ENCODE measurements at regions not wholly inside any gene's neighbourhood (a gene's known extent, or its start where the extent isn't known, plus 50 kb on each side); places are given as distances from the start of the nearest gene placed in this dataset.

- Histone ChIP-seq H3K4me3 (no peak overlapping the region), H3K36me3 (no peaks in the 10 kb centered on the region), H3K4me1 (no peaks in the 10 kb centered on the region), H3K27me3 (no peaks in the 10 kb centered on the region), H3K27ac (no peak overlapping the region), H3K9me3 (no peaks in the 10 kb centered on the region)
- no peak for TF ChIP-seq POLR2AphosphoS5 (IDR thresholded peaks at IDR 0.05)
- no peak for TF ChIP-seq CTCF (IDR thresholded peaks at IDR 0.05)
- TF ChIP-seq EP300 (IDR thresholded peaks at IDR 0.05) = no peak
- no peak for TF ChIP-seq POLR2A (IDR thresholded peaks at IDR 0.05)
- DNase-seq (ENCODE audit: low spot score in 2 of 2) = no peak
- 10% methylated on average over 1 of the region's 1 CpG for WGBS
Observed at GRCh38 chr18:72409903-72410302, 134.2 kb downstream of the CBLN2 start.

- Histone ChIP-seq H3K27ac (no peak overlapping the region), H3K4me3 (no peak overlapping the region), H3K27me3 (no peaks in the 10 kb centered on the region), H3K36me3 (no peaks in the 10 kb centered on the region), H3K4me1 (no peaks in the 10 kb centered on the region), H3K9me3 (no peaks in the 10 kb centered on the region)
- no peak for TF ChIP-seq POLR2A (IDR thresholded peaks at IDR 0.05)
- no peak for TF ChIP-seq EP300 (IDR thresholded peaks at IDR 0.05)
- no peak for TF ChIP-seq POLR2AphosphoS5 (IDR thresholded peaks at IDR 0.05)
- no peak for TF ChIP-seq CTCF (IDR thresholded peaks at IDR 0.05)
- WGBS = 83% methylated on average over 2 of the region's 2 CpGs
- no peak for DNase-seq (ENCODE audit: low spot score in 2 of 2)
Observed at GRCh38 chr18:72407048-72407447, 137.1 kb downstream of the CBLN2 start.

GRCh38 chr18:72391951-72392350 lies 152.2 kb downstream of the CBLN2 start:
- H3K9me3 ChIP-seq = no peaks in the 10 kb centered on the region
- no peaks in the 10 kb centered on the region for H3K27me3 ChIP-seq
- no peak overlapping the region for H3K27ac ChIP-seq
- H3K4me3 ChIP-seq = no peak overlapping the region
- 30% methylated on average over 1 of the region's 1 CpG for WGBS
- H3K36me3 ChIP-seq = no peaks in the 10 kb centered on the region
- TF ChIP-seq CTCF (IDR thresholded peaks at IDR 0.05) (no peak), POLR2AphosphoS5 (IDR thresholded peaks at IDR 0.05) (no peak), POLR2A (IDR thresholded peaks at IDR 0.05) (no peak), EP300 (IDR thresholded peaks at IDR 0.05) (no peak)
- no peaks in the 10 kb centered on the region for H3K4me1 ChIP-seq
- no peak for DNase-seq (ENCODE audit: low spot score in 2 of 2)

GRCh38 chr18:72391427-72391826 lies 152.7 kb downstream of the CBLN2 start:
- Histone ChIP-seq H3K9me3 (no peaks in the 10 kb centered on the region), H3K4me3 (no peak overlapping the region), H3K4me1 (no peaks in the 10 kb centered on the region), H3K36me3 (no peaks in the 10 kb centered on the region), H3K27ac (no peak overlapping the region), H3K27me3 (no peaks in the 10 kb centered on the region)
- DNase-seq (ENCODE audit: low spot score in 2 of 2) = no peak
- WGBS = 92% methylated on average over 4 of the region's 4 CpGs
- TF ChIP-seq POLR2A (IDR thresholded peaks at IDR 0.05) (no peak), POLR2AphosphoS5 (IDR thresholded peaks at IDR 0.05) (no peak), EP300 (IDR thresholded peaks at IDR 0.05) (no peak), CTCF (IDR thresholded peaks at IDR 0.05) (no peak)

GRCh38 chr18:72378016-72378415 lies 166.1 kb downstream of the CBLN2 start:
- no peaks in the 10 kb centered on the region for H3K36me3 ChIP-seq
- H3K9me3 ChIP-seq = no peaks in the 10 kb centered on the region
- no peak for TF ChIP-seq POLR2AphosphoS5 (IDR thresholded peaks at IDR 0.05)
- TF ChIP-seq POLR2A (IDR thresholded peaks at IDR 0.05) = no peak
- no peak for TF ChIP-seq CTCF (IDR thresholded peaks at IDR 0.05)
- no peak for TF ChIP-seq EP300 (IDR thresholded peaks at IDR 0.05)
- no peak overlapping the region for H3K4me3 ChIP-seq
- no peak overlapping the region for H3K27ac ChIP-seq
- H3K27me3 ChIP-seq = no peaks in the 10 kb centered on the region
- 45% methylated on average over 4 of the region's 4 CpGs for WGBS
- no peak for DNase-seq (ENCODE audit: low spot score in 2 of 2)
- H3K4me1 ChIP-seq = no peaks in the 10 kb centered on the region

Data from suprapubic skin (tissue), 4 donors.